Fibroblast of skin of left quadriceps (primary cell): ENCODE measurements at regions not wholly inside any gene's neighbourhood (a gene's known extent, or its start where the extent isn't known, plus 50 kb on each side); places are given as distances from the start of the nearest gene placed in this dataset.

ENCODE experiments used
- DNase-seq, 2 experiments: peaks; one replicate each; pipeline ENCODE4 v3.0.0-alpha.2; 2013; ENCODE audit warnings: low read depth in 2 of 2

DNA sequence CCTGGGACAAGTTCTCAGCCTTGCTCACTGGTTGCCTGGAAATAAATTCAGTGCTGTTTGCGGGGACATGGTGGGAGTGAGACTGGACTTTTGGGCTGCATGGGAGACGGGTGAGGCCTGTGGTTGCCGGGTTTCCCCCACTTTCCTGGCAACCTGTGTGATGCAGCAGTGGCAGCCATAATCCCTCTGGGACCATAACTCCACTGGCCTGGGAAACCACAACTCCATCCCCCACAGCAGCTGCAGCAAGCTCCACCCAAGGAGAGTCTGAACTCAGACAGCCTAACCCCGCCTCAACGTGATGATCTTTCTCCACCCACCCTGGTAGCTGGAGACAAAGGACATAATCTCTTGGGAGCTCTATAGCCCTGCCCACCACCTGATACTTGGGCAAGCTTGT is 349.9 kb downstream of the PIK3R1 start:
- DNase-seq = no peak

DNA sequence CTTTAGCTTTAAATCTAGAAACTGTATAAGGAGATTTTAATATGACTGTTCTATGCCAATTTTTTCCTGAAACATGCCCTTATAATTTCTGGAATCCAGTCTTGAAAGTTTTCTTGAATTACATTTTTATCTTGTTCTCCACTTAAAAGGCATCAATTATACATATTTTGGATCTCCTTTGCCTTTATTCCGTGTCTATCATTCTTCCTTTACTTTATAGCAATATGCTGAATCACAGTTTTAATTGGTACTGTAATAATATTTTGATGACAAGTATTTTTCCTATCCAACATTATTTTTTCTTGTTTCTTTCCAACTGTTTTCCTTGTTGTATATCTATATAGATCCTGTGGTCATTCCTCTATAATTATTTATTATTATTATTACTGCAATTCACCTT is 361.2 kb downstream of the PIK3R1 start:
- no peak for DNase-seq

- DNase-seq = no peak
Measured at GRCh38 chr5:68582284-68582683, 366.7 kb downstream of the PIK3R1 start.

DNA sequence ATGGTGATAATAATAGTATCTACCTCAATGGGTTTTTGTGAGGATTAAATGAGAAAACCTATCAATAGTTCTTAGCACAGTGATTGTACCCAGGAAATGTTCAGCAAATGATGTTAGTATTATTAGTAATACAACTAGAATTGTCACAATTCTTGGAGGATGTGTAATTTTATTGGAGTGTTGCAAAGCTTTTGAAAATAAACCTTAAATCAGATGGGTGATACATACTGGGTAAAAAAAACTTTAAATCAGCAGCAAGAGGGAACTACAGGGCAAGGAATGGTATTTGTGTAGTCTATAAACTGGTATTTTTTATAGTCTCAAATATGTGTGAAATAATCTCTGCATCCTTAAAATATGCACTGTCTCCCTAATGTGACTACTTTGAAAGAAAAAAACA is 371.6 kb downstream of the PIK3R1 start:
- peak in 1 of 2 experiments; percentile 17 for DNase-seq

DNA sequence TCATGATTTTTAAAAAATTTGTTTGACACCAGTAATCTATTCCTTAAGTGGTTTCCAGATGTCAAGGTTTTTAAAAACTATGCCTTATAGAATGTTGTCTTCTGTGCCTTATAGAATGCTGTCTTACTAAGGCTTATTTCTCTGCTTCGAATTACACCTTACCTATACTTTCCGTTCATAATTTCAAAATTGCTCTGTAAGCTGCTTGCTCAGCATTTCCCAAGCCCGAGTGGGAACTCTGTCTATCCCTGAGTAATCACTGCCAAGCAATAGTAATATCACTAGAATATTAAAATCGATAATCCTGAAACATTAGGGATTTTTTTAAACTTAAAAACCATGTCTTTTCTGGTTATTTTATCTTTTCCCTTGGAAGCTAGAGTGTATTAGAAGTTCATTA is 376.3 kb downstream of the PIK3R1 start:
- DNase-seq = no peak

DNA sequence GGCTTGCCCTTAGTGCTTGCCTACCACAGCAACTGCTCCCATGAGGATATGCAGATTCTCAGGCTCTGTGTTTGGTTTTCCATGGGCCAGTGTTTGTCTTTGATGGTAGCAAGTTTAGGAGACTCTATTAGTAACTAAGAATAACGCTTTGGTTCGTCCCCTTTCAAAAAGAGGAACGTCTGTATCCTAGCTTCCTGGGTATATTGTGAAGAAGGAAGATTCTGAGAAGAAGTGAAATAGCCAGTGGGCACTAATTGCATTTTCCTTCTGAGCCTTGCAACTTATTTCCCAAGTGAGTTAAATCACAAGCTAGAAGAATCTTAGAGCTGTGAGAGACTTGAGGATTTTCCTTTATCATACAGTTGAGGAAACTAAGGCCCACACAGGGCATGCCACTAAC is 376.8 kb downstream of the PIK3R1 start:
- no peak for DNase-seq

- DNase-seq = no peak
Measured at GRCh38 chr5:68593211-68593671, 377.7 kb downstream of the PIK3R1 start.

GRCh38 chr5:68612972-68613371 is 397.4 kb downstream of the PIK3R1 start:
- no peak for DNase-seq

- no peak for DNase-seq
Measured at GRCh38 chr5:68618501-68618900, 402.9 kb downstream of the PIK3R1 start.

DNA sequence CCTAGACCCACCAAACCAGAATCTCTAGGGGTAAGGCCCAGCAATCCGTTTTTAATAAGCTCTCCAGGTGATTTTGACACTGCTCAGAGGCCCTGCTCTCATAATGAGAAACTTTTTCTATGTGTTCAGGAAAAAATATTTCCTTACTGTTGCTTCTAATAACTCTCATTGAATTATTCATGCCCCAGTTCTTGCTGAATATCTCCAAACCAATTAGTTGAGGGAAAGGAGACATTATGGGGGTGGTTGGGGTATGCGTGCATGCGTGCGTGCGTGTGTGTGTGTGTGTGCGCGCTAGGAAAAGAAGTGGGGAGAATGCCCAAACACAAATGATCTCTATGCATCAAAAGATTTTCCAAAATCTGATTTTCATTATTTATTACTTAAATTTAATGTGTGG is 411.4 kb downstream of the PIK3R1 start:
- DNase-seq = no peak

GRCh38 chr5:68628082-68628814 is 412.7 kb downstream of the PIK3R1 start:
- no peak for DNase-seq

GRCh38 chr5:68630354-68630753 is 414.8 kb downstream of the PIK3R1 start:
- no peak for DNase-seq

DNA sequence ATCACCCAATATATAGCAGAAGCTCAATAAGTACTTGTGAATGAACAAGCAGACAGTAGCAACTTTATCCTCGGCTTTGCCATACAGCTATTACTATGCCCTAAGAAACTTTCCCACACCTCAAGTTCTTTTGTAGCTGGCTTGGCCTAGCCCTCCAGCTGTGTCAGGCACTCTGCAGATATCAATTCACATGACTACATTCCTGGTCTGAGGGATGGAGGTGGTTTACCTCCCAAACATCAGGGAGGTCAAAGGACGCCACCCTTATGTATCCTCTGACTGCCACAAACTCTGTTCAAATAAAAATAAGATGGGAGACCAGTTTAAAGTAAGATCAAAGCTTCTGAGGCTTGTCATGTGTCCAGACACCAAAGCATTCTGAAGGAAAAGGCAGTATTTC is 416.3 kb downstream of the PIK3R1 start:
- DNase-seq = no peak

DNA sequence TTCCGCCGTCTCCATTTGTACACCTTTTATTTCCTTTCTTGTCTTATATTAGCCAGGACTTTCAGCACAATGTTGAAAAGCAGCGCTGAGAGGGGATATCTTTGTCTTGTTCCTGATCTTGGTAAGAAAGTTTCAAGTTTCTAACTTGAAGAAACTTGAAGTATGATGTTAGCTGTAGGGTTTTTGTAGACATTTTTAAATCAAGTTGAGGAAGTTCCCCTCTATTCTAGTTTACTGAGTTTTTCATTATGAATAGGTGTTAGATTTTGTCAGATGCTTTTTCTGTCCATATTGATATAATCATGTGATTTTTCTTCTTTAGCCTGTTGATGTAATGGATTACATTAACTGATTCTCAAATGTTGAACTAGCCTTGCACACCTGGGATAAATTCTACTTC is 425.7 kb downstream of the PIK3R1 start:
- no peak for DNase-seq

DNA sequence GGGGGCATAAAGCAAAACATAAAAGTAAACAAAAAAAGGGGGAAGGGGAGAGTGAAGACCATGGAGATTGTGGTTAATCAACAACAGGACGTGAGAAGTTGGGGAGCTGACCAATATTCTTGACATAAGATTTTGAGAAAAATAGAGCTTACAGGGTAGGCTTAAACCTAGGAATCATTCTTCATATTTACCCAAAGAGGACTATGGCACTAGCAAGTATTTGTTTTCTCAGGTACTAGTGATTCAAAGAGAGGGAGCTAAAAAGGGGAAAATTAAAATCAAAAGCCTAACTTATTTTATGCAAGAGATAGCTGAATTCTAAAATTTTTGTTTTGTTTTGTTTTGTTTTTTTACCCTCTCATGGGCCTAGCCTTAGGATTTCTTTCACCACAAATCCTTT is 427.5 kb downstream of the PIK3R1 start:
- DNase-seq = no peak

GRCh38 chr5:68644971-68645370 is 429.4 kb downstream of the PIK3R1 start:
- no peak for DNase-seq

GRCh38 chr5:68646144-68646543 is 430.6 kb downstream of the PIK3R1 start:
- no peak for DNase-seq

DNA sequence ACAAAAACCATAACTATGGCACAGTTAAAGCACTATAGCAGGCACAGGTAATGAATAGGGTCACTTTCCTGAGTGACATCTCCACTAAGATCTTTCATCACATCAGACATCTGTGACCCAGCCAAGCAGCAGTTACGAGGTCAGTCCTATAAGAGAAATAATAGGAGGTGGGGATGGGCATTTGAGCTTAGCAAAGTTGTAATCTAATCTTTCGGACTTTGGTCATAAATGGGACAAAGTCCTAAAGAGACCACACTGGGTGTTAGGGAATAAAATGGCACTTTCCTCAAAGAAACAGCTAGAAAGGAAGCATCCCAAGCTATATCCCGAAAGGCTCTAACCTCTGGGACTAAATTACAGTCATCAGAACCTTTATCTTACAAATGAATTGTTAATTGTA is 432.2 kb downstream of the PIK3R1 start:
- DNase-seq = no peak

GRCh38 chr5:68648944-68649857 is 433.6 kb downstream of the PIK3R1 start:
- no peak for DNase-seq

GRCh38 chr5:68652534-68652965 is 437.0 kb downstream of the PIK3R1 start:
- peak; percentile 72 to 78 for DNase-seq

- no peak for DNase-seq
Measured at GRCh38 chr5:68653471-68653870, 437.9 kb downstream of the PIK3R1 start.

DNA sequence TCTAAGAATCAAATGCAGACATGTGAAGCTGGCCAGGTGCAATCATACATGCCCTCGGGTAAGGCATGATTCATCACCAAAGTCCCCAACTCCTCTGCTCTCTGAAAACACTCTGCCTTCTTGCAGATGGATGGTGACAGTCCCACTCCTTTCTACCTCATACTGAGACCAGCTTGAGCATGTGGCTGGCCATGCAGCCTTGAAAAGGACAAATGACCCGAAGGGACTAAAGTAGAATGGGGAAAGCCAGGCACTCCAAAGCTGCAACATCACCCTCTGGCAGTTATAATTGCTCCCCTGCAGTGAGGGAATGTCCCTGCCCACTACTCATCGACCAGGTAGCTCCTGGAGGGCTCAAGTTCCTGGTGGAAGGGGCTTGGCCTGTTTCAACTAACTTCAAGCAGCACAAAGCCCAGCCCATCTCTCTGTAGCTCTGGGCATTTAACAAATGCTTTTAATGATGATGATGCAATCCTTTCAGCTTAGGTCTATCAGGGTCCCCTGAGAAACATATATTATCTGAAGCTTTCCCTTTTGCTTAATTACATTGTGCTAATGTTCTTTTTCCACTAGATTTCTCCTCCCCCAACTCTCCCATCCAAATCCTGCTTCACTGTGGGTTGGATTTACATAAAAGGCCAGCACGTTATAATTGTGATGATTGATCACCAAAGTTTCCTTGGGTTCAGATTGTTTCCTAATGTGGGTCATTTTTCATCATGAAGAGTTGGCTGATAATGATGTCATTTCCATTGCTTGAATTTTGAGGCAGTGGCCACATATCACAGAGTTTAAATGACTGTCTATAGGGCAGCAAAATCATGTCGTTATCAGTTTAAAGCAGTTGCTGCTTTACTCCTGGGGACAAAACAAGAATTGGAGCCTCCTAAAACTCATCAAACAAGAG is 436.5 kb upstream of the SLC30A5 start:
- peak; percentile 63 to 67 for DNase-seq
